Fibroblast of mammary gland (primary cell): ENCODE measurements at regions not wholly inside any gene's neighbourhood (a gene's known extent, or its start where the extent isn't known, plus 50 kb on each side); places are given as distances from the start of the nearest gene placed in this dataset.

Source experiments
- DNase-seq: peaks from one replicate; pipeline ENCODE4 v3.0.0-alpha.2; 2010; ENCODE audit warnings: low read depth
- H3K4me3 ChIP-seq: 2 replicates; pipeline ENCODE4 v1.5.1; 2011; ENCODE audit warnings: low read depth, mild to moderate bottlenecking, low read length, moderate library complexity; ENCODE audit not compliant: control insufficient read depth
- CTCF ChIP-seq: conservative IDR thresholded peaks from 2 replicates; pipeline ENCODE4 v1.5.1; 2011; ENCODE audit warnings: low read depth, low read length, inconsistent platforms; ENCODE audit not compliant: control insufficient read depth, insufficient read depth

DNA sequence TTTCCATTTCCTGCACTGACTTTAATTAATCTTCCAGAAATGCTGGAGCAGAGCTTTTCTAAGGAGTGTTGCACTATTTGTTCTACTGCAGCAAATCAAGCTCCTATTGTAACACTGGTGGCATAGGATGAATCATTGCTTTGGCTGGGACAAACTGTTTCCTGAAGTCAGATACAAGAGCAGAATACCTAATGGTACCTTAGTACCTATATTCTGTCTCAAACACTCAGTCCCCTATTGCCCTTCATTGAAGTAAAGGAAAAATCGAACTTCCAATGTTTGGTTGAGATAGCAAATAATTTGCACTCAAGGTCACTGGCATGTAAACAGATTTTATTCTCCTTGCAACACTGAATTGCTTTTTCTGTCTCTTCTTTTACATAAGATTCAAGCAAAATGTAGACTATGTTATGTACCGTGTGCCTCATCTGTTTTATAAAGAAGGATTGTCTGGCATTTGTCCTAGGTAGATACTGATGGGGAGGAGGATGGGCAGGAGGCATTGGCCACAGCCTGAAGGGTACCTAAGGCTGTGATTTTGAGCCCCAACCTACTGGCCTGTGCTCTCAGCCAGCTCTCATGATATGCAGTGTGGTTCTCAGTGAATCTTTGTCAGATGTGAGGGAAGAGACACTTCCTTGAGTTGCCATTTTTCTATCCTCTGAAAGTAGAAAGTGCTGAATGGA, 141.6 kb downstream of the AASDH start:
- no peak overlapping the region for H3K4me3 ChIP-seq
- TF ChIP-seq CTCF, result no peak
- no peak for DNase-seq

DNA sequence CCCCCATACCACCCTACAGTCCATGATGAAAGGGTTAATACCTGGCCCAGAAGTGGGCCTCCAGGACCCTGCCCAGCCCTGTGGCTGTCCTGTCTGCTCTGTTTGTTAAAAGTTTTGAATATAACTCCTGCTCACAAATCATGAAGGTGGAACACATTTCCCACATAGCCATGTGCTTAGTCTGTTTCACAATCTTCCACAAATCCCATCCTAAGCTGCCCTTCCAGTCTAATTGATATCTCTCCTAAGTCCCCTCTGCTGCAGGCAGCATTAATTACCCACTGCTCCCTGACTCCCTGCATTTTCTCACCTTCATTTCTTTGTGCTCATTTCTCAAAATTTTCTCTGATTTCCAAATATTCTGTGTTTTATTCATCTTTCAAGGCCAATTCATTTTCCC, 142.6 kb downstream of the AASDH start:
- TF ChIP-seq CTCF, result no peak
- no peak overlapping the region for H3K4me3 ChIP-seq
- DNase-seq, result no peak

- DNase-seq, result no peak
- no peak overlapping the region for H3K4me3 ChIP-seq
- TF ChIP-seq CTCF, result no peak
These were observed 144.2 kb downstream of the AASDH start for GRCh38 chr4:56243107-56243506.

- DNase-seq, result no peak
- no peak for TF ChIP-seq CTCF
- no peak overlapping the region for H3K4me3 ChIP-seq
These were observed 145.8 kb downstream of the AASDH start for GRCh38 chr4:56241500-56241899.

DNA sequence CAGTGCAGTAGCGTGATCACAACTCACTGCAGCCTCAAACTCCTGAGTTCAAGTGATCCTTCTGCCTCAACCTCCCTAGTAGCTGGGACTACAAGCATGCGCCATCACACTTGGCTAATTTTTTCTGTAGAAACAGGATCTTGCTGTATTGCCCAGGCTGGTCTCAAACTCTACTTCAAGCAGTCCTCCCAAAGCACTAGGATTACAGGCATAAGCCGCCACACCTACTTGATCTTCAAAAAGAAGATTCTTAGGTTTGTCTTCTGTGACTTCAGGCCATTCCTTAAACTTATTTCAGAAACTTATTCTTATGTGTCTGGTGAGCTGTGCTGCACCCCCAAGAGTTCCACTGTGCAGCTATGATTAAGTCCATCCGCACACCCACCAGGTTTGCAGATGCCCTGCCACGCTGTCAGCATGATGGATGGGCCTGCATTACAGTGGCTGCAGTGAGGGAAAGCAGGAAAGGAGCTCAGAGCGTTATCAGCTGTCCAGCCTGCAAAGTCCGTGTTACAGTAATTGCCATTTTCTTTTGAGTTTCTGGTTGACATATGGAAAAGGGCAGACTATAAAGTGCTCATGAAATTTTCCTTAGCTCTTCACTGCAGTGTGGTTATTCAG, 146.6 kb downstream of the AASDH start:
- no peak overlapping the region for H3K4me3 ChIP-seq
- no peak for TF ChIP-seq CTCF
- no peak for DNase-seq

GRCh38 chr4:56238251-56238650, 149.0 kb downstream of the AASDH start:
- no peak for DNase-seq
- no peak overlapping the region for H3K4me3 ChIP-seq
- TF ChIP-seq CTCF, result no peak
